Fibroblast of villous mesenchyme (primary cell): ENCODE measurements at regions not wholly inside any gene's neighbourhood (a gene's known extent, or its start where the extent isn't known, plus 50 kb on each side); places are given as distances from the start of the nearest gene placed in this dataset.
A peak's percentile ranks its signal among the peaks of the same experiment; 100 is the strongest.

Experiments
- DNase-seq: peaks from one replicate; pipeline ENCODE4 v3.0.0-alpha.2; 2010; ENCODE audit warnings: low read depth
- H3K4me3 ChIP-seq: 2 replicates; pipeline ENCODE4 v1.5.1; 2011; ENCODE audit warnings: low read depth, mild to moderate bottlenecking, low read length
- TF ChIP-seq, protein P1 (sequence below): IDR thresholded peaks from 2 replicates; pipeline ENCODE4 v1.5.1; 2012; ENCODE audit warnings: low read depth, mild to moderate bottlenecking, low read length; ENCODE audit not compliant: insufficient read depth

DNA sequence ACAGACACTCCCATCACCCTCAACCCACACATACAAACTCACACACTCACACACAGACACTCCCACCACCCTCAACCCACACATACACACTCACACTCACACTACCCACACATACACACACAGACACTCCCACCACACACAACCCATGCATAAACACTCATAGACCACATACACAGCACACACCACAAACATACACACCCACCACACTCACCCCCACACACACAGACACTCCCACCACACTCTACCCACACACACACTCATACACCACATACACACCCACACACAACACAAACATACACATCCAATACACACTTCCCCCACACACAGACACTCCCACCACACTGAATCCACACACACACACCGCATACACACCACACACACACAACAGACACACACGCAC, 521.2 kb downstream of the TCERG1L start:
- peak; percentile 0 for DNase-seq
- TF ChIP-seq, protein P1, sequence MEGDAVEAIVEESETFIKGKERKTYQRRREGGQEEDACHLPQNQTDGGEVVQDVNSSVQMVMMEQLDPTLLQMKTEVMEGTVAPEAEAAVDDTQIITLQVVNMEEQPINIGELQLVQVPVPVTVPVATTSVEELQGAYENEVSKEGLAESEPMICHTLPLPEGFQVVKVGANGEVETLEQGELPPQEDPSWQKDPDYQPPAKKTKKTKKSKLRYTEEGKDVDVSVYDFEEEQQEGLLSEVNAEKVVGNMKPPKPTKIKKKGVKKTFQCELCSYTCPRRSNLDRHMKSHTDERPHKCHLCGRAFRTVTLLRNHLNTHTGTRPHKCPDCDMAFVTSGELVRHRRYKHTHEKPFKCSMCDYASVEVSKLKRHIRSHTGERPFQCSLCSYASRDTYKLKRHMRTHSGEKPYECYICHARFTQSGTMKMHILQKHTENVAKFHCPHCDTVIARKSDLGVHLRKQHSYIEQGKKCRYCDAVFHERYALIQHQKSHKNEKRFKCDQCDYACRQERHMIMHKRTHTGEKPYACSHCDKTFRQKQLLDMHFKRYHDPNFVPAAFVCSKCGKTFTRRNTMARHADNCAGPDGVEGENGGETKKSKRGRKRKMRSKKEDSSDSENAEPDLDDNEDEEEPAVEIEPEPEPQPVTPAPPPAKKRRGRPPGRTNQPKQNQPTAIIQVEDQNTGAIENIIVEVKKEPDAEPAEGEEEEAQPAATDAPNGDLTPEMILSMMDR: no peak
- H3K4me3 ChIP-seq: no peak overlapping the region

- no peak for DNase-seq
- TF ChIP-seq, protein P1: no peak
- no peak overlapping the region for H3K4me3 ChIP-seq
Observed at GRCh38 chr10:130792096-130792845, 519.2 kb downstream of the TCERG1L start.

- TF ChIP-seq, protein P1: no peak
- no peak for DNase-seq
- H3K4me3 ChIP-seq: no peak overlapping the region
Observed at GRCh38 chr10:130795819-130796218, 515.7 kb downstream of the TCERG1L start.

DNA sequence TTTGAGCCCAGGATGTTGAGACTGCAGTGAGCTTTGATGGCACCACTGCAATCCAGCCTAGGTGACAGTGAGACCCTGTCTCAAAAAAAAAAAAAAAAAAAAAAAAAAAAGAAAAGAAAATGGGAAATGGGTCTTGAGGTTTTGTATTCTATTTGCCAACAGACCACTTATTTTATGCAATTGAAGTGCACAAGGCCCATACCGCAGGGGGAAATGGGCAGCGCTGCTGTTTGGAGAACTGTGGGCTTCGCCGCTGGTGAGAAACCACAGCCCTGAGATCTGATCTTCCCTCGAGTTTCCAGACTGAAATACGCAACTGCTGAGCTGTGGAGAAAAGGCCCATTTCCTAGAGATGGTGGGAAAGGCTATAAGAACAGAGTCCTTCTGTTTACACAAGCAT, 512.0 kb downstream of the TCERG1L start:
- TF ChIP-seq, protein P1: no peak
- H3K4me3 ChIP-seq: no peak overlapping the region
- no peak for DNase-seq

DNA sequence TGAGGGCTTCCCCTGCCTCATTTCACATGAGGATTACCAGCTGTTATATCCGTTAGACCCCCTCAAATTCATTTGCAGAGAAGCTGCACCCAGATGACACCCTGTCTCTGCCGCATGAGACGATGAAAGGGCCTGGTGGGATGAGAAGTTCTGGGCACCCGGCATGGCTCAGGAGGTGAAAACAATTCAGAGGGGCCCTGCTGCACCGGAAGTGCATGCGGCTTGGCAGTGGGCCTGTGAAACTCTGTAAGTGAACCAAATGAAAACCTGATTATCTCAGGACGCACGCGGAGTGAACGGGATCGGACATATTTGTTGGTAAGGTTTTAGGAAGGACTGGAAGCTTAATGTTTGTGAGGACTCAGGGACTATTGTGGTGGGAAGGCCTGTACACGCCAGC, 511.2 kb downstream of the TCERG1L start:
- H3K4me3 ChIP-seq: no peak overlapping the region
- no peak for DNase-seq
- TF ChIP-seq, protein P1: no peak

DNA sequence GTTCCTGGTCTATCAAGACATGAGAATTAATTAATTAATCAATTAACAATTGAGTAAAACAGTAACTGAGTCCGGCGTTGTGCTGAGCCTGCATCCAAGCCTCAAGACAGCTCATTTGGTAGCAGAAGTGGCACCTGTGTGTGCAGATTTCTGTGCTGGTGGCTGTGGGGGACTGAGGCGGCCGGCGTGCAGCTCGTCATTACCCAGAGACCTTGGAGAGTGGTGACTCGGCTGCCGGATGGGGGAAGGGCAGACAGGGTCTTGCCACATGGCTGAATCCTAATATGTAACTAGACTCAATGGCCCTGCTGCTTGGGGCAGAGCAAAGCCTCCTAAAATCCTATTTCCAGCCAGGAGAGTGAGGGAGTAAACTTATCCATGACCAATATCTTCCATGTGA, 510.2 kb downstream of the TCERG1L start:
- H3K4me3 ChIP-seq: no peak overlapping the region
- DNase-seq: no peak
- TF ChIP-seq, protein P1: no peak

DNA sequence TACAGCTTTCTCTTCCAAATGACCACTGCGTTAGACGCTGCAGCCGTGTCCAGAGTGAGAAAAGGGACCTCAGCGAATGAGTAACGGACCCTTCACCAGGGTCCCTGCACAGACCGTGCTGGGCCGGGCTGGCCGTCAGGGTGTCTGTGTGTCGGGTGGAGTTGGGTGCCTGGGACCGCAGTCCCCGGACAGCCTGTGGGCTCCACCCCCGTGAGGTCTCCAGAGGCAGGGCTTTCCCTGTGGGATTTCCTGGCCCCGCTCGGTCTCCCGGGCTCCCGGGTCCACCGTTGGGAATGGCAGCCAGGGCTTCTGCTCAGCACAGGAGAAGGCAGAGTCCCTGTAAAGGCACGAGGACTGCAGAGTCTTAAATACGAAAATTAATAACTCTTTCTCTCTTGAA, 509.7 kb downstream of the TCERG1L start:
- no peak for DNase-seq
- H3K4me3 ChIP-seq: no peak overlapping the region
- TF ChIP-seq, protein P1: no peak
